ENCODE measurements at regions not wholly inside any gene's neighbourhood (a gene's known extent, or its start where the extent isn't known, plus 50 kb on each side); places are given as distances from the start of the nearest gene placed in this dataset.

DNA sequence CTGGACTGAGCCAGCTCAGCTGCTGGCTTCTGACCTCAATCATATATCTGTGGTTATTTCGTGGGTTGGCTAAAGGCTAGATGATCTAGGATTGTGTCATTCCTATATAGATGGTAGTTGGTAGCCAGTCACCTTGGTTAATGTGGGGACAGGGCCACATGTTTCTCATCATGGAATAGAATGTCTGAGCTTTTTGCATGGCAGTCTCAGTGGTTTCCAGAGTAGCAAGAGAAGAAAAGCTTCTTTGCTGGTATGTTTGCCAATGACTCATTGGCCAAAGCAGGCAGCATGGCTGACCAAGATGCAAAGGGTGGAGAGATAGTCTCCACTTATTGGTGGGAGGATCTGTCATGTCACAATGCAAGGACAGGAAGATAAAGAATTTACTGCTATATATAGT lies 746.4 kb upstream of the FLRT2 start:
- ATAC-seq (no peak), DNase-seq (no peak)
- Histone ChIP-seq H3K4me3 (no peak overlapping the region), H3K36me3 (ENCODE audit: low read depth) (no peaks in the 10 kb centered on the region), H3K4me1 (ENCODE audit: low read depth) (no peaks in the 10 kb centered on the region), H3K9me3 (peaks cover 34% of the 10 kb centered on the region)
- TF ChIP-seq, protein P1, sequence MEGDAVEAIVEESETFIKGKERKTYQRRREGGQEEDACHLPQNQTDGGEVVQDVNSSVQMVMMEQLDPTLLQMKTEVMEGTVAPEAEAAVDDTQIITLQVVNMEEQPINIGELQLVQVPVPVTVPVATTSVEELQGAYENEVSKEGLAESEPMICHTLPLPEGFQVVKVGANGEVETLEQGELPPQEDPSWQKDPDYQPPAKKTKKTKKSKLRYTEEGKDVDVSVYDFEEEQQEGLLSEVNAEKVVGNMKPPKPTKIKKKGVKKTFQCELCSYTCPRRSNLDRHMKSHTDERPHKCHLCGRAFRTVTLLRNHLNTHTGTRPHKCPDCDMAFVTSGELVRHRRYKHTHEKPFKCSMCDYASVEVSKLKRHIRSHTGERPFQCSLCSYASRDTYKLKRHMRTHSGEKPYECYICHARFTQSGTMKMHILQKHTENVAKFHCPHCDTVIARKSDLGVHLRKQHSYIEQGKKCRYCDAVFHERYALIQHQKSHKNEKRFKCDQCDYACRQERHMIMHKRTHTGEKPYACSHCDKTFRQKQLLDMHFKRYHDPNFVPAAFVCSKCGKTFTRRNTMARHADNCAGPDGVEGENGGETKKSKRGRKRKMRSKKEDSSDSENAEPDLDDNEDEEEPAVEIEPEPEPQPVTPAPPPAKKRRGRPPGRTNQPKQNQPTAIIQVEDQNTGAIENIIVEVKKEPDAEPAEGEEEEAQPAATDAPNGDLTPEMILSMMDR (IDR thresholded peaks at IDR 0.05): no peak
- intact Hi-C loops (cut with DNase I, micrococcal nuclease): no loop called here

DNA sequence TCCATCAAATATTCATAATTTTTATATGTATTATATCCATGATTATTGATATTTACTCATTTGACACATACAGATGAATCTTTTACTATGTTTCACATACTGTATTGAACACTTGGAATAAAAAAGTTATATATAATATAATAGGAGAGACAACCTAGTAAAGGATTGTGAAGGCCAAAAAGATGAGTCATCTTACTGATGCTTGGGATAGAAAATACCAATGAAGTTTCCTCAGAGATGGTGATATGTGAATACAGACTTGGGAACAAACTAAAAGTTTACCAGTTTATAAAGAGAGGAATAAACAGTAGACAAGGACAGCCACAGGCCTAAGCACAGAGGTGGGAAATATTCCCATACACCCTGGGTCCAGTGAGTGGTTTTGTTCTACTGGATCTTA lies 743.9 kb upstream of the FLRT2 start:
- Histone ChIP-seq H3K4me1 (ENCODE audit: low read depth) (no peaks in the 10 kb centered on the region), H3K9me3 (peaks cover 39% of the 10 kb centered on the region), H3K4me3 (no peak overlapping the region), H3K36me3 (ENCODE audit: low read depth) (no peaks in the 10 kb centered on the region)
- ATAC-seq (no peak), DNase-seq (no peak)
- intact Hi-C loops (cut with DNase I, micrococcal nuclease): no loop called here
- TF ChIP-seq, protein P1 (IDR thresholded peaks at IDR 0.05): no peak

DNA sequence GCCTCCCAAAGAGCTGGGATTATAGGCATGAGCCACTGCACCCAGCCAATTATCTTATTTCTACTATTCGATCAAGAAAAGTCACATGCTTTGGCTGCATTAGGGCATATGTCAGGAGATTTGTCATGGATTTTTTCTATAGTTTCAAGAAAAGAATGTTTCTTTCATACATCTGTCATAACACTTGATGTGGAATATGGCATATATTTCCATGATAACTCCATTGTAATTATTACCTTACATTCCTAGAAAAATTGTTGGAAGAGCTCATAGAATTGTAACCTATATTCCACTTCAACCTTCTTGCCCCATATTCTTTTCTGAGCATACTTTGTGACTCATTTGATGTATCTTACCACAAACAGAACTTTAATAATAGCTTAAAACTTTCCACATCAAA lies 740.9 kb upstream of the FLRT2 start:
- TF ChIP-seq, protein P1 (IDR thresholded peaks at IDR 0.05): no peak
- DNase-seq (no peak), ATAC-seq (no peak)
- Histone ChIP-seq H3K4me1 (ENCODE audit: low read depth) (no peaks in the 10 kb centered on the region), H3K9me3 (peaks cover 42% of the 10 kb centered on the region), H3K4me3 (no peak overlapping the region), H3K36me3 (ENCODE audit: low read depth) (no peaks in the 10 kb centered on the region)
- intact Hi-C loops (cut with DNase I, micrococcal nuclease): no loop called here

DNA sequence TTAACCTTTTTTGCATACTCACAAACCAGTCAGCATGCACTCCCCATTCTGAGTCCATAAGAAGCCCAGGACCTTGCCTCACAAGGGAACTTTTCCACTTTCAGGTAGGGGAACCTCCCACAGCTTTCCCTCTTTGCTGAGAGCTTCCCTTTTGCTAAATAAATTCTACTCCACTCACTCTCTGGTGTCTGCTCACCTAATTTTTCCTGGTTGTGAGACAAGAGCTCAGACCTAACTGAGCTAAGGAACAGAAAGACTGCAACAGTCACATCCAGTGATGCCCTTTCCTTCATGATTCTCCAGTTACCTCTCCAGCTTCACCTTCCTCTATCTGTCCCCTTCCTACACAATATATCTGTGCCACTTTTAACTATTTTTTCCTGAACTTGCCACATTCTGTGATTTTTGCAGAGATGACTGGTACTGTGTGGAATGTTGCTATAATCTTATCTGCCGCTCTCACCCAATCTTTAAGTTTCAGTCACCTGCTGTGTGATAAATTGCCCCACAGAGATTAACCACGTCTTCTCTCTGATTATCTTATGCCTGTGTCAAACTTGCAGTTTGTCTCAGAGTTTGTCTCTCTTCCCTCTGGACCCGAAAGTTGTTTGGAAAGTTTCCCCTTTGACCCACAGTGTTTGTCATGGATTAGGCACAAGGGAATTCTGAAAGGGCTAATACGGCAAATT lies 737.1 kb upstream of the FLRT2 start:
- Histone ChIP-seq H3K36me3 (ENCODE audit: low read depth) (no peaks in the 10 kb centered on the region), H3K9me3 (peaks cover 19% of the 10 kb centered on the region), H3K4me1 (ENCODE audit: low read depth) (no peaks in the 10 kb centered on the region), H3K4me3 (no peak overlapping the region)
- intact Hi-C loops (cut with DNase I, micrococcal nuclease): no loop called here
- ATAC-seq: no peak
- no peak for DNase-seq
- TF ChIP-seq, protein P1 (IDR thresholded peaks at IDR 0.05): no peak

DNA sequence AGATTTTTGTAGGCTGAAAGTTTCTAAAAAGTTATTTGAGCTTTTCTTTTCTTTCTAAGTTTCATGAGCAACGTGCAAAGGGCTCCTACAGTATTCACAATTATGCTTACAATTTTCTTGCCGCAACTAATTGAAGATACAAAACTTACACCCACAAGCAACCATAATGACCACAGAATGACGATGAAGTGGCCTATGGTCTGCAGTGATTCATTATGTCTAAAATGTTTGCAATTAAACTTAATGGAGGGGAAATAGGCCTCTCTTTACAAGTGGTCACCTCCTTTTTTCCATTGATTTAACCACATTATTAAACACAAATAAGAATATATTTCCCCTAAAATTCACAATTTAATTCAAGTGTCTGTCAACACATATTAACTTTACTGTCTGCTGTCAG lies 732.6 kb upstream of the FLRT2 start:
- intact Hi-C loops (cut with DNase I, micrococcal nuclease): no loop called here
- Histone ChIP-seq H3K9me3 (peaks cover 19% of the 10 kb centered on the region), H3K36me3 (ENCODE audit: low read depth) (no peaks in the 10 kb centered on the region), H3K4me1 (ENCODE audit: low read depth) (no peaks in the 10 kb centered on the region), H3K4me3 (no peak overlapping the region)
- TF ChIP-seq, protein P1 (IDR thresholded peaks at IDR 0.05): no peak
- no peak for ATAC-seq
- no peak for DNase-seq

DNA sequence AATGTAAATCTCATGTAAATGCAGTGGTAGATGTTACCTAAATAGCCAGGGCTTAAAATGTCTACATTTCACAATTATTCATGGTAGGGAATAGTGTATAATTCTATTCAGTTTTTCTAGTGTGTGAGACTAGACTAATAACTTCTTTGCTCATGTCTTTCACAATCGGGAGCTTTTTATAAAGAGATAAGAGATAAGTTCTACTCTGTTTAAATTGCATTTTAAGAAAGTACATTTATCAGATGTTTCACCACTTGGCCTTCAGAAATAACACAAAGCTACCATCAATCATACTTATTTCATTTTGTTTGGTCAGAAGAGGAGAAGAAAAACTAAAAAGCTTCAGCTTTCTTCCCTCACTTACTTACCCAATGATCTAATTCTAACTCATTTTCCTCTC lies 725.5 kb upstream of the FLRT2 start:
- Histone ChIP-seq H3K9me3 (peaks cover 21% of the 10 kb centered on the region), H3K36me3 (ENCODE audit: low read depth) (no peaks in the 10 kb centered on the region), H3K4me3 (no peak overlapping the region), H3K4me1 (ENCODE audit: low read depth) (no peaks in the 10 kb centered on the region)
- DNase-seq: no peak
- TF ChIP-seq, protein P1 (IDR thresholded peaks at IDR 0.05): no peak
- ATAC-seq: no peak
- intact Hi-C loops (cut with DNase I, micrococcal nuclease): no loop called here

Measured in mucosa of descending colon (tissue), 3 donors.